Thoracic aorta (tissue), 2 donors: ENCODE measurements at regions not wholly inside any gene's neighbourhood (a gene's known extent, or its start where the extent isn't known, plus 50 kb on each side); places are given as distances from the start of the nearest gene placed in this dataset.

Source experiments
- ATAC-seq: fragments of 150-250 bp; one replicate; pipeline ENCODE4 v1.8.0; 2017; ENCODE audit warnings: low read depth; ENCODE audit not compliant: insufficient number of reproducible peaks, low FRiP score
- DNase-seq: peaks from one replicate; pipeline ENCODE4 v3.0.0-alpha.2; 2020; ENCODE audit warnings: low spot score
- H3K27ac ChIP-seq, 2 donors: fragments of 200-600 bp; sonication (generic); 1 replicate in 1 of 2; 2 replicates in 1 of 2; pipeline ENCODE4 v1.5.1; 2016; ENCODE audit warnings: mild to moderate bottlenecking in 2 of 2, moderate library complexity in 2 of 2
- H3K27me3 ChIP-seq: fragments of 200-600 bp; sonication (generic); replicated peaks from 2 replicates; pipeline ENCODE4 v1.6.0; 2016; ENCODE audit warnings: mild to moderate bottlenecking; ENCODE audit not compliant: insufficient read depth
- H3K36me3 ChIP-seq: fragments of 200-600 bp; sonication (generic); one replicate; pipeline ENCODE4 v1.5.1; 2016
- H3K4me1 ChIP-seq, 2 donors: fragments of 200-600 bp; sonication (generic); 1 replicate in 1 of 2; 2 replicates in 1 of 2; pipeline versions ENCODE4 v1.5.1 to v1.6.0; 2016; ENCODE audit warnings: low read depth in 2 of 2, mild to moderate bottlenecking in 1 of 2; ENCODE audit not compliant: control insufficient read depth in 1 of 2
- H3K4me3 ChIP-seq: fragments of 200-600 bp; sonication (generic); 2 replicates; pipeline ENCODE4 v1.5.1; 2016; ENCODE audit warnings: mild to moderate bottlenecking
- H3K9me3 ChIP-seq: fragments of 200-600 bp; sonication (generic); 2 replicates; pipeline ENCODE4 v1.5.1; 2016
- CTCF ChIP-seq: fragments of 200-600 bp; sonication (generic); IDR thresholded peaks from one replicate; pipeline ENCODE4 v1.5.1; 2019; ENCODE audit warnings: antibody characterized with exemption

GRCh38 chr10:76642358-76642757 lies 995.2 kb downstream of the KCNMA1 start:
- TF ChIP-seq CTCF = no peak
- no peaks in the 10 kb centered on the region for H3K9me3 ChIP-seq
- H3K4me3 ChIP-seq = no peak overlapping the region
- no peaks in the 10 kb centered on the region for H3K27me3 ChIP-seq
- H3K36me3 ChIP-seq = no peaks in the 10 kb centered on the region
- H3K27ac ChIP-seq = no peak overlapping the region
- DNase-seq = no peak
- ATAC-seq = no peak
- H3K4me1 ChIP-seq = no peaks in the 10 kb centered on the region

- no peak overlapping the region for H3K4me3 ChIP-seq
- no peaks in the 10 kb centered on the region for H3K27me3 ChIP-seq
- ATAC-seq = no peak
- H3K27ac ChIP-seq = no peak overlapping the region
- no peak for TF ChIP-seq CTCF
- no peaks in the 10 kb centered on the region for H3K4me1 ChIP-seq
- no peak for DNase-seq
- H3K36me3 ChIP-seq = no peaks in the 10 kb centered on the region
- H3K9me3 ChIP-seq = no peaks in the 10 kb centered on the region
Measured at GRCh38 chr10:76641215-76641614, 996.4 kb downstream of the KCNMA1 start.

GRCh38 chr10:76640806-76641205 lies 996.8 kb downstream of the KCNMA1 start:
- DNase-seq = no peak

GRCh38 chr10:76632767-76633051 lies 1004.9 kb downstream of the KCNMA1 start:
- DNase-seq = no peak
- Histone ChIP-seq H3K4me1 (no peaks in the 10 kb centered on the region), H3K36me3 (no peaks in the 10 kb centered on the region), H3K27ac (no peak overlapping the region), H3K9me3 (no peaks in the 10 kb centered on the region), H3K27me3 (no peaks in the 10 kb centered on the region), H3K4me3 (no peak overlapping the region)
- ATAC-seq = no peak
- TF ChIP-seq CTCF = no peak

More at GRCh38 chr10:76640806-76641205, 996.8 kb downstream of the KCNMA1 start:
- Histone ChIP-seq H3K27me3 (no peaks in the 10 kb centered on the region), H3K4me1 (no peaks in the 10 kb centered on the region), H3K9me3 (no peaks in the 10 kb centered on the region), H3K4me3 (no peak overlapping the region), H3K27ac (no peak overlapping the region), H3K36me3 (no peaks in the 10 kb centered on the region)
- ATAC-seq = no peak
- no peak for TF ChIP-seq CTCF

- H3K27me3 ChIP-seq = no peaks in the 10 kb centered on the region
- DNase-seq (no peak), ATAC-seq (no peak)
- H3K4me3 ChIP-seq = no peak overlapping the region
- no peaks in the 10 kb centered on the region for H3K9me3 ChIP-seq
- no peaks in the 10 kb centered on the region for H3K36me3 ChIP-seq
- TF ChIP-seq CTCF = no peak
- no peaks in the 10 kb centered on the region for H3K4me1 ChIP-seq
- H3K27ac ChIP-seq = no peak overlapping the region
Measured at GRCh38 chr10:76631884-76632766, 1005.5 kb downstream of the KCNMA1 start.
